Activated CD4-positive, alpha-beta T cell treated with anti-CD3 and anti-CD28 coated beads for 48 hours (primary cell): ENCODE measurements at regions not wholly inside any gene's neighbourhood (a gene's known extent, or its start where the extent isn't known, plus 50 kb on each side); places are given as distances from the start of the nearest gene placed in this dataset.

Source experiments
- DNase-seq: peaks from one replicate; pipeline ENCODE4 v3.0.0-alpha.2; 2020

DNA sequence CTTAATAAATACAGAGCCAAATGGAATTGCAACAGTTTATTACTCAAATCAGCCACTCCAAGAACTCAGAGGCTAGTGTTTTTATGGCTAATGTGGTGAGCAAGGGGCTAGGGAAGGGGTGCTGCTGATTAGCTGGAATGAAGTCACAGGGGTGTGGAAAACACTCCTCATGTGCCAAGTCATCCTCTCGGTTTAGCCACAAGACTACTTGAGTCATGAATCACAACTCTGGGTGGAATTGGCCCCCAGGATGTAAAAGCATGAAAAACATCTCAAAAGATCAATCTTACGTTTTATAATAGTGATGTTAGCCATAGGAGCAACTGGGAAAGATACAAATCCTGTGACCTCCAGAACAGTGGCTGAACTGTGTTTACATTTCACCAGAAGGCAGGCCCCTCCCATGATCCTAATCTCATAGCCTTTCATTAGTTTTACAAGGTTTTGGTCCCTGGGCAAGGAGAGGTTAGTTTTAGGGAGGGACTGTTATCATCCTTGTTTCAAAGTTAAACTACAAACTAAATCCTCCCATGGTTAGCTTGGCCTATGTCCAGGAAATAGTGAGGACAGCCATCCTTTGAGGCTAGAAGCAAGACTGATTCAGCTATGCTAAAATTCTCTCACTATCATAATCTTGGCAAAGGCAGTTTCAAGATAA is 2020.1 kb upstream of the PCDH20 start:
- DNase-seq, result no peak

- DNase-seq, result no peak
Measured at GRCh38 chr13:63433546-63434150, 2018.0 kb upstream of the PCDH20 start.

DNA sequence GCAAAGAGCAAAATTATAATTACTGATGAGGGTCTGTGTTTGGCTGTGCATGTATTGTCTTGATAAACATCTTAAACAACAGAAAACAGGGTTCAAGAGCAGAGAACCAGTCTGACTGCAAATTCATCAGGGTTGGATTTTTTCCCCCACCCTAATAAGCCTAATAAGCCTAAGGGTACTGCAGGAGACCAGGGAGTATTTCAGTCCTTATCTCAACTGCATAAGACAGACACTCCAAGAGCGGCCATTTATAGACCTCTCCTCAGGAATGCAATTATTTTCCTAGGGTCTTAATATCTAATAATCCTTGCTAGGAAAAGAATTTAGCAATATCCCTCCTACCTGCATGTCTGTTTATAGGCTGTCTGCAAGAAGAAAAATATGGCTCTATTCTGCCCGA is 2011.5 kb upstream of the PCDH20 start:
- no peak for DNase-seq

DNA sequence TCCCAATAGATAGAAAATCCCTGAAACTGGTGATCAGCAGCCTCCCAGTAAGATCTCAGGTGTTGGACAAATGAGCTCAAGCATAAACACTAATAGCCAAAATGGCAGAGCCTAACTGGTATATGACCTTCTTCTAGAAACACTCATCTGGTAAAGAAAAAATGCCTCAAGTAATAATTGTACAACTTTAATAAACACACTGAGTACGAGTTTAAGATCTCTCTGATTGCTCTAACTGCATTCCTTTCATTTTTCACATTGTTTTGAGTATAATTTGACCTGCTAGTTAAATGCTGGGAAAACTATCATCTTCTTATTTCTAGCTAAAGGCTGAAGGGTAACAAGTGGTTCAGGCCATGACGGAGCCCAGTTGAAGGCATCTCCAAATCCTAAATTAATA is 2009.5 kb upstream of the PCDH20 start:
- no peak for DNase-seq

DNA sequence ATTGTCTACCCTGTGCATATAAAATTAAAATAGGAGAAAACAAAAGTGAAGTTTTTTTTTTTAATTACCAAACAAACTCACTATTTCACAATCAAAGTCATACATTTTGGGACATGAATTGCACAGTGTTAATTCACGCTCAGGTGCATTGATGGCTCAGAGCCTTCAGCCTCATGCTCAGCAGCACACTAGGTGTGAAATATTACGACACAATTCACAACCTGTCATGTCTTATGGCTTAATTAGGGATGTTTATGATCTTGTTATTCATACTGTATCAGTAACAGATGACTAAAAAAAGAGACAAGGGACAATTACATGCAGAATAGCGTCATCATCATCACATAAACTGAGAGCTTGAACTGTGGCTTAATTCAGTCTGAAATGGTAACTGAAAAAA is 2005.5 kb upstream of the PCDH20 start:
- no peak for DNase-seq

DNA sequence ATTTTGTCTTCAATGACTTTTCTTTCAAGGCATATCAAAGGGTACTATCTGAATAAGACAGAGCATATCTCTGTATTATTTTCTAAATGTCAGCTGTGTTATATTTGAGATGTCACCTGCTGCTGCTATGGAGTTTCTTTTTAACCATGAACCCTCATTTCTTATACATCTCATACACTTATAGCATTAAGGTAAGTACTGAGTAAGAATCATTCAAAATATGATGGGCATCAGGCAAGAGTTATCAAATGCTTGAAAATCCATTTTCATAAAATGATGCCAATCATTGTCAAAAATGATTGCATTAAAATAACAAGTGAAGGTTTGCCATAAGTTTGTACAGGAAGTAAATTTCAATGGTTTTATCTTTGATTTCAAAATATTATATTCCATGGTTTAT is 2005.0 kb upstream of the PCDH20 start:
- no peak for DNase-seq

DNA sequence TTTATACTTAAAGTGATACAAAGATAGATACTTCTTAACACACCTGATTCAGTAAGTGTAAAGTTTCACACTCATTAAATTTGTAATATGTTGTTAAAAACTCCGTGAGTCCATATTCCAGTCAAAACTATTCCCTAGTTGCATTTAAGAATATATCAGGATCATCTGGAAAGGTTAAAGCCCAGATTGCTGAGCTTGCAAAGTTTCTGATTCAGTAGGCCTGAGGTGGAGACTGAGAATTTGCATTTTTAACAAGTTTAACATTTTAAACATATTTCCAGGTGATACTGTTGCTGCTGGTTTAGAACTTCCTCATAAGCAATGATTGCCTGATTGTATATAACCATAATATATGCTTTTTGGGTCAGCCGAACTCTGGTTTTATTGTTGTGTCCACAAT is 1998.6 kb upstream of the PCDH20 start:
- DNase-seq, result no peak

GRCh38 chr13:63409791-63410351 is 1994.2 kb upstream of the PCDH20 start:
- no peak for DNase-seq

DNA sequence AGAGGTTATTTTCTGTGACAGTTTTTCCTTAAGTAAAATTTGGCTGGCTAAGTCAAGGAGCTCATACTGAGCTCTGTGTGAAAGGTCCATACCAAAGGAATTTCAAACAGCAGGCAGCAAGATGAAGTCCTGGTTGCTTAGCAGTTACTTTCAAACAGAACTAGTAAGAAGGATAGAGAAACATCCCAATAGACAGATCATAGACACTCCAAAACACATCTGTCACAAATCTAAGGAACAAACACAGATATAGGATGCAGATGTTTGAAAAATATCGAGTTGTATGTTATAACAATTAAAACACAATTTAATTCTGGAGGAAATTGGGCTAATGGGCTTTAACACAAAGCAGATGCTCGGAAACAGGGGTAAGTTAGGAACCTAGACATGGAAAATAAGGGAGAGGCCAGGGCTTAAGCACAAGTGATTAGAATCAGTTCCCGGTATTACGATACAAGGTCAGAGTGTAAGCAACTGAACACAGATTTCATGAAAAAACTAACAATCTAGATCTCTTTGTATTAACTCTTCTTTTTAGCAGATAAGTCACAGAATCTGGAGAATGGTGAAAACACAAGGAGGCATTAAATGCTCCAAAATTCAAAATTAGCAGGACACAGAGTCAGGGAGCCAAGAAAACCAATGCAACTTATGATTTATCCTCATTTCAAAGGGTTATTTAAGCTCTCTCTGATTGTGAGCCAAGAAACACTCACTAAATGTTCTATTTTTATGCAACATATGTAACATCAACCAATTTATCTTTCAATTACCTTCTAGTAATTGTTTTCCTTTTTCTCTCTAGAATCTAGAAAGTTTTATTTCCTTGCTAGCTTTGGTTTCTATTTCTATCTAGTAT is 1992.9 kb upstream of the PCDH20 start:
- DNase-seq, result no peak

- no peak for DNase-seq
Measured at GRCh38 chr13:63403733-63404132, 1988.1 kb upstream of the PCDH20 start.

GRCh38 chr13:63396746-63397145 is 1981.1 kb upstream of the PCDH20 start:
- no peak for DNase-seq

DNA sequence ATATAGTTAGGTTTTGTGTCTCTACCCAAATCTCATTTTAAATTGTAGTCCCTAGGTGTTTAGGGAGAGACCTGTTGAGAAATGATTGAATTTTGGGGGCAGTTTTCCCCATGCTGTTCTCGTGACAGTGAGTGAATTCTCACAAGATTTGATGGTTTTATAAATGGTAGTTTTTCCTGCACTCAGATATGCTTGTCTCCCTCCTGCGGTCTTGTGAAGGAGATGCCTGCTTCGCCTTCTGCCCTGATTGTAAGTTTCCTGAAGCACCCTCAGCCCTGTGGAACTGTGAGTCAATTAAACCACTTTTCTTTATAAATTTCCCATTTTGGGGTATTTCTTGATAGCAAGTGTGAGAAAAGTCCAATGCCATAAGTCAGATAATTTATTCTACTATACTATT is 1977.5 kb upstream of the PCDH20 start:
- no peak for DNase-seq

DNA sequence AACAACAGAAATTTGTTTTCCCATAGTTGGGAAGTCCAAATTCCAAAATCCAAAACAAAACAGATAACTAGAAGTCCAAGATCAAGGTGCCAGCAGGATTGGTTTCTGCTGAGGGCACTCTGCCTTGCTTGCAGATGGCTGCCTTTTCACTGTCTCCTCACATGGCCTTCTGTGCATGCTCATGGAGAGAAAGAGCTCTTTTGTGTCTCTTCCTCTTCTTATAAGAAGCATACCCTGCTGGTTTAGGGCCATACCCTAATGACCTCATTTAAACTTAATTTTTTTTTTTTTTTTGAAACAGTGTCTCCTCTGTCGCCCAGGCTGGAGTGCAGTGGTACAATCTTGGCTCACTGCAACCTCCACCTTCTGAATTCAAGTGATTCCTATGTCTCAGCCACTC is 1974.1 kb upstream of the PCDH20 start:
- no peak for DNase-seq

GRCh38 chr13:63381078-63381859 is 1965.6 kb upstream of the PCDH20 start:
- DNase-seq, result no peak

DNA sequence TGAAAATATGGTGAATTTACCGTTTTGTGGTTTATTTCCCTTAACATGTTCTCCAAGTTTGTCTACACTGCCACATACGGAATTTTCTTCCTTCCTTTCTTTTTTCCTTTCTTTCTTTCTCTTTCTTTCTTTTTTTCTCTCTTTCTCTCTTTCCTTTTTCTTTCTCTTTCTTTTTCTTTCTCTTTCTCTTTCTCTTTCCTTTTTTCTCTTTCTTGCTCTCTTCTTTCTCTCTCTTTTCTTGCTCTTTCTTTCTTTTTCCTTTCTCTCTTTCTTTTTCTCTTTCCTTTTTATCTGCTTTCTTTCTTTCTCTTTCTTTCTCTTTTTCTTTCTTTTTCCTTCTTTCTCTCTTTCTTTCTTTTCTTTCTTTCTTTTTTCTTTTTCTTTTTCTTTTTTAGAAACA is 1962.3 kb upstream of the PCDH20 start:
- DNase-seq, result no peak

DNA sequence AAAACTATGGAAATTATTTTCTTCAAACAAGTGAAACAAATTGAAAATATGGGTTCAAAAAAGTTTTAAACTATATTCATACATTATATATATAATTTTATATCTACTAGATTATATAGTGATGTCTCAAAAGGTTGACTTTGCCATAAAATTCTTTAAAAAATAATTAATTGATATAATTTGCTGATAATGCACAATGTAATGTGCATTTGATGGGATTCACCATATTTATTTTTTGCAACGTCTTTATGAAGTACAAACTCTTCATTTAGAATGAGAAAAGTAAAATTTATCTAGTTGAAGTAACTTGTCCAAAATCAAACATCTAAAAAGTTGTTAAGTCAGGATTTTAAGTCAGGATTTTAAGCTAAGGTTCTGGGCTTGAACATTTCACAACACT is 1954.5 kb upstream of the PCDH20 start:
- no peak for DNase-seq

DNA sequence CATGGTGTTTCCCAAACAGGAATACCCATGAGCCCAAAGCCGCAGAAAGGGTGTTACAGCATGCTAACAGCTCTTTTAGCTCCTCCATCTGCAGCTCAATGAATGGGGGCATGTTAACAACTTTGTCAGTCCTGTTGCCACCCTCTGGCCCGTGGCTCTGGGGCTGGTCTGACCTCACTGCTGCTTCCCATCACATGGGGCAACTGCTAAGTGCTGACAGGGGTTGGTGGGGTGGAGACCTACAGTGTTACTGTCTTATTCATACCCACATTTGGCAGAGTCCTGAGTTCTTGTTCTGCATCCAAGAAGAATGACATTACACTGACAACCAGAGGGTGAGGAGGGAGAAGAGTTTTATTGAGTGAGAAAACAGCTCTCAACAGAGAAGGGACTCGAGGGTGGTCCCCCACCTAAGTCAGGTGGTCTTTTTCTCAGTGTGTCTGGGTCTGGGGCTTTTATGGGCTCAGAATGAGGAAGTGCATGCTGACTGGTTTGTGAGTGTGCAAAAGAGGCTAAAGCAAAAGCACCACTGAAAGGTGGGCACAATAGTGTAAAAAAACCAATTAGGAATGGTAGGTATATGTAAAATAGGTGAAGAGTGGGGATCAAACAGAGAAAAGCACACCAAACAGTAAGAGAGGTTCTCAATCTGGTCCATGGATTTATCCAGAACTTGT is 1952.0 kb upstream of the PCDH20 start:
- no peak for DNase-seq

DNA sequence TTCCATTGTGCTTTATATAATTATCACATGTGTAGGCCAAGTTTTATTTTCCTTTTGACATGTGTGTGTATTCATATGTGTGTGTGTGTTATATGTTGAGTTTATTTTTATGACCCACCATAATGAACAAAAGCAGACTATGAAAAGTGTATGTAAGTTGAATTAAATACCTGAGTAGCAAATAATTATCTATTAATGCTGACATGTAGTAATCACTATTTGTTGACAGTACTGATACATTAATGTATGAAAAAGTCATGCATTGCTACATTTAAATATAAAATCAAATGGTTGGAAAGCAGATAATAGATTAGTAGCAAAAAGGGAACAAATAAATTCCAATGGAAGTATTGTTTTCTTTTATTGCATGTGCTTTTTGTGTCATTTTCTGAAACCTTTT is 1948.5 kb upstream of the PCDH20 start:
- DNase-seq, result no peak

DNA sequence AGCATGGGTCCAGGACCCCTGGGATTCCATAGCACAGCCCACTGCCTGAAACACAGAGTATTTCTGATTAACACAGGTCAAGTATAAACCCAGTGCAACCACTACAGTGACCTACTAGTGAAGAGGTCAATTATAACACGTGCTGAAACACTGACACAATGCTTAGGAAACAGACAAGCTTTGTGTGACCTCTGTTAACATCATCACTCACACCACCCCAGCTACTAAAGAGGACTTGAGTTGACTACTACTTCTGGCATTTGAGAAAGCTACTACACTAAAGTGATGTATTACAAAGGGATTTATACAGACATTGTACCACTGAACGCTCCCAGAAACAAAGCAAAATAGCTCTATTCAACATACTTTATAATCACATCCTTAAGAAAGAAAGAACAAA is 1935.9 kb upstream of the PCDH20 start:
- no peak for DNase-seq

DNA sequence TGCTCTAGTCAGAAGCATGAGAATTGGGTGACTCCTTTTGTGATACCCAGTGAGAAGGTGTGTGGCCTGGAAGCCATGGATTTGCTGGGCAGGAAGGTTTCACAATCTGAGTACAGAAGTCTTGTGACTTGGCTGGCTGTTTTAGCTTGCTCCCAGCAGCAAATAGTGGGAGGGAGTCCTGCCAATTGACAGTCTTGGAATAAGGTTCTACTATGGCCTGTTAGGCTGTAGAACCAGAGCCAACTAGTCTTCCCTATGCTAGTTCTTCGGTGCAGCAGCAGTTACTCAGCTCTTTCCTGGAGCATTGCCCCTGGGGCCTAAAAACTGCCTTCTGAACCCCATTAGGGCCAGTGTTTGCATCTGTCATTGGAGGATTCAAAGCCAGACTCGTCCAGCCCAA is 1935.4 kb upstream of the PCDH20 start:
- DNase-seq, result no peak

DNA sequence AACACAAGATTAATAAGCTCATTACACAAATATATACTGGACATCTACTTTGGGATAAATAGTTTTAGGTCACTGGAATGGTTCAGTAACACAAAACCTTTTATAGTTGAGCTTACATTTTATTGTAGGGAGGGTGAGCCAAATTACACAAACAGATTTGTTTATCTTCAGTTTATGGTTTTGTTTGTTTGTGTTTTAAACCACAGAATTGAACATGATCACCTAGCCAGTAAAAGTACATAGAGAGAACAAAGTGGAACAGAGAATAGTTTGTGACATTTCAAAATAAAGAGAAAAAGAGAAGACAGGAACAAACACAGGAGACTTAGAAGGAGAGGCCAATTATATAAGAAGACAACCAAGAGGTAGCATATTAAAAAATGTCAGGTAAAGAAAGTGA is 1930.2 kb upstream of the PCDH20 start:
- DNase-seq, result no peak

- no peak for DNase-seq
Measured at GRCh38 chr13:63344711-63345110, 1929.1 kb upstream of the PCDH20 start.

- no peak for DNase-seq
Measured at GRCh38 chr13:63337921-63338320, 1922.3 kb upstream of the PCDH20 start.
